HG03354 (cell line): ENCODE measurements at regions not wholly inside any gene's neighbourhood (a gene's known extent, or its start where the extent isn't known, plus 50 kb on each side); places are given as distances from the start of the nearest gene placed in this dataset.

Experiments used
- ATAC-seq: cut with Tn5 transposase; IDR thresholded peaks from one replicate; pipeline ENCODE4 v1.9.1; 2021; ENCODE audit warnings: mild to moderate bottlenecking; ENCODE audit not compliant: unreplicated experiment, poor library complexity, severe bottlenecking

DNA sequence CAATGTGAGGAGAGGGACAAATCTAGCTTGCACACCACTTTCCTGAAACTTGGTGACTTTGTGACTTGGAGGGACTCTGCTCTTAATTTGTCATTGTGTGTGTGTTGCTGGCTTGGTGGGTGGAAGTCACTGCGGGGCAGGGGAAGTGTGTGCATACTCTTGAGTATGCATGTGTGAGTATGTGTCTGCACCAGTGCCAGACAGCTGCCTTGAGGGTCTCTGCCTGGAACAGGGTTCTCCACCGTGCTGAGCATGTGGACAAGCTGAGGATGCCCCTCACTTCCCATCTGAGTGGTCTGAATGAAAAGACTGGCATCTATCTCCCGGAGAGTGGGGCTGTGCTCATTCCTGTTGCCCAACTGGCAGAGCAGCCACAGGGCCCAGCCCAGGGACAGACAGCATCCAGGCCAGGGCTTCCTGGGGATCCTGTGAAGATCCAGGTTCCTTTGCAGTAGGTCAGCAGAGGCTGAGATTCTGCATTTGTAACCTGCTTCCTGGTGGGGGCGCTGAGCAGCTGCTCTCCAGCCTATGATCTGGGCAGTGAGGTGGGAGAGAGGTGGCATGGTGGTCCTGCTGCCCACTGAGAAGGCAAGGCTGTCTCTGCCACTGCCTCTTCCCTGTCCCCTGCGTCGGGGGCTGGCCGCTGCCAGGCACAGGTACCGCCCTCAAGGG, 138.9 kb upstream of the HAAO start:
- ATAC-seq = no peak

DNA sequence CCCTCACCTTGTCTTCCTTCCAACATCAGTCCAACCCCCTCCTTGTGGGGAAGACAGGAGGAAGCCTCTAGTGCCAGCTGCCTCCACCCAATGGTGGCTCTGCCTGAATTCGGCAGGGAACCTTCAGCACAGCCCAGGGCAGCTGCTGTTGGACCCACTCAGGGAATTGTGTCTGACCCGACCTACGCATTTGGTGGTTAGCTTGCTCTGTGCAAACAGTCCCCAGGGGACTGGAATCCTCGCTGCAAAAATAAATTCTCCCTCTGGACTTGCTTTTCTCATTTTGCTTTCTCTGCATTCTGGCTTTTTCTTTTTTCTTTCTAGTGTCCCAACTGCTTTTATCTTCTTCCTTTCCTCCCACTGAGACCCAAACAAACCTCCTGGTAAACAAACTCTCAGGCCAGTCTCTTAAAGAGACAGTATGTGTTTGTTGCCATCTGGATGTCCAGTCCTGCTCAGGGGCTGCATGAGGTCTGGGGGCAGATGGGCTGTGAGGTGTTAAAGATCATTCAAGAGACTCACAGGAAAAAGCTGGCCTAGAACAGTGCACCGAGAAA, 137.7 kb upstream of the HAAO start:
- ATAC-seq = no peak

DNA sequence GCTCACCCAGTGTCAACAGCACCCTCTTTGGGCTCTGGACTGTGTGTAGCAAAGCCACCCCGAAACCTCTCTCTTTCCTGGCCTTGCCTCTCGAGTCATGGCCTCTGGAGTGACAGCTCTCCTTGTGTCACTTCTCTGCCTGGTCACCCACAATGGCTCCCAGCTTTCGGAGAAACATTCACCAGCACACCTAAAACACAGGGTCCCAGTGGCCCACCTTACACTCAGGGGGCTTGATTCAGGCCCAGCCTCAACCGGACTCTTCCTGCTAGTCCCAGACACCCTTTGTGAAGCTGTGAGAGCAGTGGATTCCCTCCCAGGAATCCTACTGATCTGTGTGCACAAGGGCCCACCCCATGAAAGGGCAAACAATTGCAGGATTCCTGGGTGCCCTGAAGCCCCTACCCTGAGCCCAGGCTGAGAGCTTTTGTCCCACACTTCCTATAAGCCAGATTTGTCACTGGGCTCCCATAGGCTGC, 137.2 kb upstream of the HAAO start:
- ATAC-seq = no peak

- no peak for ATAC-seq
Observed at GRCh38 chr2:42928692-42929545, 136.5 kb upstream of the HAAO start.

- no peak for ATAC-seq
Observed at GRCh38 chr2:42928161-42928691, 135.8 kb upstream of the HAAO start.

GRCh38 chr2:42927334-42928160, 135.2 kb upstream of the HAAO start:
- no peak for ATAC-seq

DNA sequence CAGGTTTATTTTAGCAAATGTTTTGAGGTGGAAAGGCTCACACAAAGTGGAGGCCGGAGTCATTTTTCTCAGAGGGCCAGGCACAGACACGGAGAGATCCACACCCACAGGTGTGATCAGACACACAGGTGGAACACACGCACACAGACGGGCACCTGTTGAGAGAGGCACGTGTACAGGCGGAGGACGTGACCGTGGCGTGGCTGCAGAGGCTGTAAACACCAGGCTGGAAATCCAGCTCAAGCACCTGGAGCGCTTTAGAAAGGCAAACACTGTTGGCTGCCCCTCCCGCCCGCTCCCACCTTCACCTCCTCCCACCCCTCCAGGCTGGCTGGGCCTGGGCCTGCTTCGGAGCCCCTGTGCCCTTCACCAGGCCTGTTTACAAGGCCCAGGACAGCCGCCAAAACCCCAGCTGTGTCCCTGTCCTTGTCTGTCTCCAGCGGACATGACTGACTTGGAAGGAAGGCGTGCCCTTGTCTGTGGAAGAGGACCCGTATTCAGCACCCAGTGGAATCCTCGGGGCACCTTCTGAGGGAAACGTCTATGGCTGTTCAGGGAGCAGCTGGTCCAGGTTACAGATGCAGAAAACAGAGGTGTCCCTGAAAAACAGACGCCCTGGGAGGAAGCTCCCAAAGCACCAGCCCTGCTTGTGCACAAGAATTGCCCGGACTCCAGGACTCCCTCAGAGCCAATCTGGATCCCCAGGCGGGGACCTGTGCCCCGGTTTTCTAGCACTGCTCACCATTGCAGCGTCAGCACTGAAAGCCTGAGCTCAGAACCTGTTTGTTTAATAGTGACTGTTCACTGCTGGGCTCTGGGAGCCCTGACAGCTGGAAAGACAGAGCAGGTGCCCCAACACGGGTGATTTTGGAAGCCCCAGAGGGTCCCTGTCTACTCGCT, 134.3 kb upstream of the HAAO start:
- ATAC-seq = no peak

DNA sequence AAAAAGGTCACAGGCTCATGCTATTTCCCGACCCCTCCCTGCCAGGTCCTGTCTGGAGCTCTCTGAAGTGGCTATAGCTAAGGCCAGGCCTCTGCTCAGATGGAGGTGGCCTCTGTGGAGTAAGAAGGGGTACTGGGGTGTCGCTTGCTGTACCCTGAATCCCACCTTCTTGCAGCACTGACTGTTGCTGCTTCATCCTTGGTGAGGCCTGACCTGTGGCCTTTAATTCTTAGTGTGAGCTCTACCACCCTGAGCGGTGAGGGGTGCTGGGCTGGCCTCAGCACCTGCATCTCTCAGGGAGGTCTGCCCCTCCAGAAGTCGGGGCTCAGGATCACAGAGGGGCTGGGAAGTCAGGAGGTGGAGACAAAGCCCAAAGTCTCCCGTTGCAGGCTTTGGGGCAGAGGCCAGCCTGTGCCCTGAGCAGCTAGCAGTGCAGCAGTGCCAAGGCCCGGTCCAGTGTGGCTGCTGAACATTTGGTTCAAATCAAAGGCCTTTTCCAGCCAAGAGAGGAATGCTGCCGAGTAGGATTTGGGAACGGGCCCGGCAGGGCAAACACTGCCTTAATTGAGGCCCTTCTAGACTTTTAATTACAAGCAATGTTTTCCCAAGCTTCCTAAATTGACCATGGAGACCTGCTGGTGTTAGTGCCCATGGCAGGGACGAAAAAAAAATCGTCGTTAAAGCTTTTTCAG, 133.5 kb upstream of the HAAO start:
- ATAC-seq = no peak

DNA sequence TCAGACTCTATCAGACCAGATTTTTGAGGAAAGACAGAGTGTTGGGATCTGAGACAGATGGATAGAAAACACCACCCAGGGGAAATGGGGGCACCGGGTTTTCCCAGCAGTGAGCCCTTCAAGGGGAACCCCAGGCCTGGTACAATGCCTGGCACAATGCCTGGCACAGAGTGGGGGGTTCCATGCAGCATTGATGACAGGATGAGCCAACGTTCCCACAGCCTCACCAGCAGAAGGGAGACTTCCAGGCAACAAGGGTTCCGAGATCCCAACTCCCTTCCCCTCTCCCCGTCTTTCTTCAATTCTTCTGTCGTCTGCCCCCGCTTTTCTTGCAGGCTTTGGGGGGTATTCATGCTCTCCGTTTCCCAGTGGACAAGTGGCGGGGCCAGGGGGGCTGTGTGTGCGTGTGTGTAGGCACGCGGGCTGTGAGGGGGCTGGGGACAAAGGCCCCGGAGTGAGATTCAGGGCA, 132.1 kb upstream of the HAAO start:
- no peak for ATAC-seq

DNA sequence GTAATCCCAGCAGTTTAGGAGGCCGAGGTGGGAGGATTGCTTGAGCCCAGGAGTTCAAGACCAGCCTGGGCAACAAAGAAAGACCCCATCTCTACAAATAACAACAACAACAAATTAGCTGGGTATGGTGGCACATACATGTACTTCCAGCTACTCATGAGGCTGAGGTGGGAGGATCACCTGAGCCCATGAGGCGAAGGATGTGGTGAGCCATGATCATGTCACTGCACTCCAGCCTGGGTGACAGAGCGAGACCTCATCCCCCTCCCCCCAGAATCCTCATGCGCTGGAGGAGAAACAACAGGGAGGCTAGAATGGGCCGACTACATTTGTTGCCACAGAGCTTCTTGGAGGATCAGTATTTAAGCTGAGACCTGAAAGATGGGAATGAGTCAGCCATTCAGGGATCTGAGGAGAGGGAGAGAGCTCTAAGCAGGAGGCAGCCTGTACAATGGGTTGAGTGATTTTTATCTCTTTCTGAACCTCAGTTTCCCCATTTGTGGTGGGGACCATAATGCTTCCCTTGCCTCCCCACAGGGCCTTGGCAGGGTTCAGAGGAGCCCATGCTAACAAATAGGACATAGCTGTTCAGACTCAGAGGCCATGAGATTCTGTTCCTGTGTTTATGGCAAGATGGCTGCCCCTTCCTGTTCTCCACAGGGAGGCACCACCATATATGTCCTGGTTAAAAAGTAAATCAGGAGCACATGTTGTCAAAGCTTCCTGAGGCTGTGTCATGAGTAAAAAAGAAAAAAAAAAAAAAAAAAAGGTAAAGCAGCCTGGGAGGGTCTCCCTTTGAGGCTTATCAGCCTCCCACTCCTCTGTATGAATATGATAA, 131.4 kb upstream of the HAAO start:
- ATAC-seq = no peak

DNA sequence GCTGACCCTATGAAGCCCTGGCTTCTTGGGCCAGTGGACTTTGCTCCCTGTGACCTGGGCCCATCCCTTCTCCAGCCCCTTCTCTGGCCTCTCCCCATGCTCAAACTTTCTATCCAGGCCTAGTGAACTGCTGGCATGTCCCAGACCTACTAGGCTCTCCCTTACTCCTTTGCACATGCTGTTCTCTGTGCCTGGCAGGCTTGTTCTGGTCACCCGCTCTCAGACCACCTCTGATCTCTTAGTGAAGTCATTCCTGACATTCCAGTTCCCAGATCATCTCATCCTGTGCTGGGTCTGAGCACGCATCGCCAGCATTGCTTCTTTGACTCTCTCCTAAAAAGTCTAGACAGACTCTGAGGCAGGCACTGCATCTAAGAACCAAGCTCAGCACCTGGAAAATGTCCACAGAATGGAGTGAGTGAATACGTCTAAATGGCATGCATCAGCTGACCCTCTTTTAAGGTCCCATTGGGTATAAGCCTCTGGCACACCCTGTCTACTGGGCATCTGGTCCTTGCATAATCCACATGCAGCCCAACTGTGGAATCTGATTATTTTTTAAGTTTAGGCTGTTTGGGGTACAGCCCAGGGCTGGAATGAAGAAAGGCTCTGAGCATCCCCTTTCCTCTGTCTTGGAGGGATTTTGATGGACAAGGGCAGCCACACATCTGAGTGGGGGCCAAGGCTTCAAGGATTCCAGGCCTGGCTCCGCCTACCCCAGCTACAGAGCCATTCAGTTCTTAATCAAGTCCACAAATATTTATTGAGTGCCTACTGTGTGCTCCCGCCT, 130.6 kb upstream of the HAAO start:
- ATAC-seq = no peak

DNA sequence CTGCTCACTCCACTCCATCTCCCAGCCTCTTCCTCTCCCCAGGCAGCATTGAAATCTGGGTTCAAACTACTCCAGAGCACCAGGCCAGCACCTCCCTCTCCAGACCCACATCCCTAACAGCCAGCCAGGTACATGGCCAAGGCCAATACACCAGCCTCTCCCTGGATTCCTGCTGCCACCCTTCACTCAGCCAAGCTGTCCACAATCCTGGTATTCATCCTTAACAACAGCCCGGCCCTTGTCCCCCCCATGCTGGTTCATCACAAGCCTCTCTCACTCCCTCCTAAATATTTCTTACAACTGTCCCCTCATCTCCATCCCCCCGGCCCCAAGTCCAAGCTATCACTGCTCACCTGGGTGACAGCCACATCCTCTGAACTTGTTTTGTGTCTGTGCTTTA, 129.9 kb upstream of the HAAO start:
- ATAC-seq = no peak

- no peak for ATAC-seq
Observed at GRCh38 chr2:42921721-42922120, 129.3 kb upstream of the HAAO start.

- no peak for ATAC-seq
Observed at GRCh38 chr2:42921147-42921520, 128.8 kb upstream of the HAAO start.

DNA sequence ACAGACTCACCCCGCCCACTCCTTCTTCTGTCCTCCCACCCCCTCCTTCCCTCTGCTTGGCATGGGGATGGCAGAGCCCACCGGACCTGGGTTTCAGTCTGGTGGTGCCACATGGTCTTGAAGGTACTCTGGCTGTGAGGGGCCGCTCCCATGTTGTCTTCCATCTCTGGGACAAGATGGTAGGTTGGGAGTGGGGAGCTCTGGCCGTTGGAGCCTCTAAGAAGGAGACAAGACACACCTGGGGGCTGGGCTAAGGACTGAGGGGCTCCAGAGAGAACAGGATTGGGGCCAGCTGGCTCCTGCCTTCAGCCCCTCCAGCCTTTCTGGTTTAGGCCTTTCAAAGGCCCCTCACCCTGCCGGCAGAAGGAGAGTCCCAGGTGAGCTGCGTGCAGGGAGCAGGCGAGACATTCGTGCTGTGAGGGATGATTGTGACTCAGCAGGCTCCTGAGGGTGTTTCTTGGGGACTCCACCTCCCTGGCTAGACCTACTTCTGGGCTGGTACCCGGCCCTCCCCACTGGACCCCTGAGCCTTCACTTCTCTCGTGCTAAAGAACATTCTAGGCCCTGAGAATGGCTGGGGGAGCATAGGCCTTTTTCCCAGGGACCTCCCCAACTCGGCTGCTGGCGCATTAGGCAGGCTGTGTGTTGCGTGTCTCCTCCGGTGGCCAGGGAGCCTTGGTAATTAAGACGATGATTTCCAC, 128.2 kb upstream of the HAAO start:
- no peak for ATAC-seq

- ATAC-seq = no peak
Observed at GRCh38 chr2:42918671-42919318, 126.4 kb upstream of the HAAO start.
